HG02973 (cell line): ENCODE measurements at regions not wholly inside any gene's neighbourhood (a gene's known extent, or its start where the extent isn't known, plus 50 kb on each side); places are given as distances from the start of the nearest gene placed in this dataset.
A peak's percentile ranks its signal among the peaks of the same experiment; 100 is the strongest.

ENCODE experiments used
- ATAC-seq: cut with Tn5 transposase; IDR thresholded peaks from one replicate; pipeline ENCODE4 v1.9.1; 2021; ENCODE audit warnings: moderate library complexity; ENCODE audit not compliant: unreplicated experiment

- ATAC-seq: no peak
Measured at GRCh38 chr1:219993554-219994433, 52.5 kb downstream of the EPRS1 start.

- ATAC-seq: no peak
Measured at GRCh38 chr1:219991919-219992318, 54.4 kb downstream of the EPRS1 start.

GRCh38 chr1:219991511-219991810 is 54.8 kb downstream of the EPRS1 start:
- no peak for ATAC-seq

GRCh38 chr1:219990782-219991510 is 55.4 kb downstream of the EPRS1 start:
- ATAC-seq: no peak

GRCh38 chr1:219989766-219990165 is 56.5 kb downstream of the EPRS1 start:
- ATAC-seq: no peak

GRCh38 chr1:219988818-219989217 is 57.5 kb downstream of the EPRS1 start:
- ATAC-seq: no peak

- ATAC-seq: peak; percentile 89
Measured at GRCh38 chr1:219988387-219988786, 57.9 kb downstream of the EPRS1 start.

GRCh38 chr1:219987325-219987724 is 59.0 kb upstream of the SLC30A10 start:
- ATAC-seq: no peak

GRCh38 chr1:219985169-219985568 is 56.8 kb upstream of the SLC30A10 start:
- no peak for ATAC-seq
